HepG2 (cell line): ENCODE measurements at regions not wholly inside any gene's neighbourhood (a gene's known extent, or its start where the extent isn't known, plus 50 kb on each side); places are given as distances from the start of the nearest gene placed in this dataset.

ENCODE experiments used
- ATAC-seq: fragments of 200-7000 bp; cut with Tn5 transposase; 3 replicates; pipeline ENCODE4 v1.9.1; 2020; ENCODE audit warnings: mild to moderate bottlenecking, moderate library complexity
- BruUV-seq: library from RNA; stranded (reverse); fragments of 400-500 nt; replicated peaks from 2 replicates; lab custom pipeline; 2021; lab: Mats Ljungman, UMichigan
- CTCF ChIA-PET: fragments of 300-600 bp; formaldehyde crosslinking; extraction: SDS; loops from one replicate; lab custom pipeline; 2021; ENCODE audit warnings: low total read pairs, inconsistent platforms, low intra/inter-chr PET ratio; lab: Yijun Ruan, JAX
- POLR2A ChIA-PET: fragments of 350-600 bp; sonication (Branson Sonifier 250); formaldehyde crosslinking; loops from one replicate; lab custom pipeline; 2020; ENCODE audit warnings: antibody characterized with exemption, inconsistent platforms; lab: Yijun Ruan, JAX
- DNase-seq: peaks from one replicate; pipeline ENCODE4 v3.0.0-alpha.2; 2015; ENCODE audit warnings: low spot score
- FAIRE-seq: peaks from 3 replicates; lab custom pipeline; 2011; peaks lifted over from hg19 to GRCh38; lab: Jason Lieb, UNC
- H2AFZ ChIP-seq: one replicate; pipeline ENCODE4 v1.6.1; 2011; ENCODE audit warnings: low read length, inconsistent platforms
- H3K27ac ChIP-seq: fragments of 300-600 bp; 3 replicates; pipeline ENCODE4 v1.8.0; 2011; ENCODE audit warnings: mixed run types, mild to moderate bottlenecking, mixed read lengths, low read length, inconsistent platforms; ENCODE audit not compliant: insufficient read depth; ENCODE audit errors: extremely low read length
- H3K27me3 ChIP-seq, 2 experiments: fragments of 200-600 bp in 1 of 2; 2 replicates in 1 of 2; 3 replicates in 1 of 2; pipeline versions ENCODE4 v1.6.0 to v1.8.0; 2011; ENCODE audit warnings: low read length in 2 of 2, mild to moderate bottlenecking in 2 of 2, moderate library complexity in 2 of 2, inconsistent platforms in 1 of 2; ENCODE audit not compliant: insufficient read depth in 2 of 2, control insufficient read depth in 1 of 2
- H3K36me3 ChIP-seq, 2 experiments: fragments of 200-600 bp in 1 of 2; replicated peaks in 1 of 2; 2 replicates in 1 of 2; 3 replicates in 1 of 2; pipeline versions ENCODE4 v1.5.1 to v1.8.0; 2011; ENCODE audit warnings: low read length in 2 of 2, inconsistent platforms in 1 of 2; ENCODE audit not compliant: insufficient read depth in 2 of 2, control insufficient read depth in 1 of 2
- H3K4me1 ChIP-seq: 2 replicates; pipeline ENCODE4 v1.5.1; 2012; ENCODE audit warnings: low read length, inconsistent platforms; ENCODE audit not compliant: insufficient read depth
- H3K4me2 ChIP-seq: 2 replicates; pipeline ENCODE4 v1.6.0; 2011; ENCODE audit warnings: low read depth, low read length, inconsistent platforms
- H3K4me3 ChIP-seq, 3 experiments: fragments of 200-600 bp in 1 of 3; sonication (generic), shearing (Covaris generic) in 1 of 3; replicated peaks in 1 of 3; 2 replicates each; pipeline ENCODE4 v1.5.1; 2011 to 2016; ENCODE audit warnings: low read length in 3 of 3, inconsistent platforms in 2 of 3, low read depth in 2 of 3, mild to moderate bottlenecking in 2 of 3, control low read depth in 1 of 3, mixed read lengths in 1 of 3; ENCODE audit not compliant: insufficient read depth in 1 of 3
- H3K79me2 ChIP-seq: one replicate; pipeline ENCODE4 v1.6.1; 2011; ENCODE audit warnings: low read length, inconsistent platforms; ENCODE audit not compliant: insufficient read depth
- H3K9ac ChIP-seq: 2 replicates; pipeline ENCODE4 v1.6.0; 2011; ENCODE audit warnings: mild to moderate bottlenecking, low read depth, low read length, inconsistent platforms; ENCODE audit not compliant: insufficient read depth
- H3K9me3 ChIP-seq: 2 replicates; pipeline ENCODE4 v1.5.1; 2012; ENCODE audit warnings: mild to moderate bottlenecking, low read length
- H4K20me1 ChIP-seq: 2 replicates; pipeline ENCODE4 v1.6.0; 2011; ENCODE audit warnings: inconsistent platforms, mild to moderate bottlenecking, low read length, moderate library complexity; ENCODE audit not compliant: insufficient read depth
- ARID2 ChIP-seq: sonication (generic); formaldehyde crosslinking; IDR thresholded peaks from 2 replicates; pipeline ENCODE4 v1.8.1; 2022; ENCODE audit warnings: mild to moderate bottlenecking, missing genetic modification reagents, borderline replicate concordance
- IKZF4 ChIP-seq: sonication (generic); formaldehyde crosslinking; IDR thresholded peaks from 2 replicates; pipeline ENCODE4 v1.5.1; 2020; ENCODE audit warnings: borderline replicate concordance, mild to moderate bottlenecking, low read depth, missing genetic modification reagents; ENCODE audit errors: not compliant biosample characterization
- KAT7 ChIP-seq: IDR thresholded peaks from 2 replicates; pipeline ENCODE4 v1.6.1; 2018; ENCODE audit warnings: borderline replicate concordance, missing compliant biosample characterization
- MYNN ChIP-seq: sonication (generic); formaldehyde crosslinking; IDR thresholded peaks from 2 replicates; pipeline ENCODE4 v1.4.0; 2020; ENCODE audit warnings: mild to moderate bottlenecking, low read depth, missing genetic modification reagents
- NAIF1 ChIP-seq: sonication (generic); formaldehyde crosslinking; IDR thresholded peaks from 2 replicates; pipeline ENCODE4 v1.5.0; 2020; ENCODE audit warnings: mild to moderate bottlenecking, missing genetic modification reagents, borderline replicate concordance
- NFIB ChIP-seq: sonication (generic); formaldehyde crosslinking; IDR thresholded peaks from 2 replicates; pipeline ENCODE4 v1.9.0; 2021; ENCODE audit warnings: missing genetic modification reagents, mild to moderate bottlenecking, borderline replicate concordance
- ZNF350 ChIP-seq: sonication (generic); formaldehyde crosslinking; IDR thresholded peaks from 2 replicates; pipeline ENCODE4 v1.4.0; 2020; ENCODE audit warnings: mild to moderate bottlenecking, low read depth, missing genetic modification reagents, borderline replicate concordance
- WGBS: methylation state at CpG from one replicate; pipeline ENCODE4 v1.1.6; 2017; ENCODE audit warnings: low lambda C conversion rate; 5-methylcytosine and 5-hydroxymethylcytosine counted together
- in situ Hi-C: cut with HindIII; loops from 2 replicates; pipeline ENCODE4 v1.10.0; 2017; ENCODE audit warnings: low pct_unique_long_range_greater_than_20kb; ENCODE audit not compliant: extremely low pct_ligation_motif_present
- intact Hi-C: fragments of 100-400 bp; cut with micrococcal nuclease; formaldehyde crosslinking; loops from one replicate; pipeline ENCODE4 v1.10.0; 2022; ENCODE audit not compliant: unreplicated experiment
- TF ChIP-seq, protein P1 (sequence below): sonication (generic); formaldehyde crosslinking; IDR thresholded peaks from 2 replicates; pipeline ENCODE4 v1.8.0; 2022; ENCODE audit warnings: missing genetic modification reagents, mild to moderate bottlenecking, moderate library complexity, borderline replicate concordance
- TF ChIP-seq, protein P2 (sequence below): sonication (generic); formaldehyde crosslinking; IDR thresholded peaks from 2 replicates; pipeline ENCODE4 v1.4.0; 2020; ENCODE audit warnings: missing genetic modification reagents

DNA sequence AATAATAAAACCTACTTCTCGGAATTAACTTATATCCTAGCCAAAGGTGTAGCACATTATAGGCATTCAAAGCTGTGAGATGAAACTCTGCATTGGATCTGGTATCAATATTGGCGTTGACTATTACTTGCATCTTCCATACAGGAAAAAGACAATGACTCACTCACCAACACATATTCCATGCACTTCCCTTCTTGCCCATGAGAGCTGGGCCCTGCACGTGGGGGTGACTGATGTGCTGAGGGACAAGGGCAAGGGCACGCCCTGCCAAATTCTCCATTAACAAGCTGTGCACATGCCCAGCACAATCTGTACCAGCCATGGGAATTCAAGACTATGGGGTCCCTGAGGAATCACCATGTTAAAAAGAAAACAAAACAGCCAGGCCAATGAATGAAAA, 188.1 kb upstream of the PDE1C start:
- Histone ChIP-seq H3K4me1 (no peaks in the 10 kb centered on the region), H3K36me3 (no peaks in the 10 kb centered on the region), H2AFZ (no peak overlapping the region), H3K79me2 (no peaks in the 10 kb centered on the region), H4K20me1 (no peaks in the 10 kb centered on the region), H3K9ac (no peak overlapping the region), H3K9me3 (no peaks in the 10 kb centered on the region), H3K4me2 (no peak overlapping the region), H3K27ac (no peak overlapping the region), H3K4me3 (no peak overlapping the region), H3K27me3 (no peaks in the 10 kb centered on the region; a peak in 1 of 5 replicates)
- 1% methylated on average over 4 of the region's 4 CpGs for WGBS
- POLR2A ChIA-PET: no interaction called here
- no peak for ATAC-seq
- in situ Hi-C loops: no loop called here
- no peak for FAIRE-seq
- TF ChIP-seq NFIB (no peak), IKZF4 (no peak), ZNF350 (CRISPR knock-in tag) (no peak)
- TF ChIP-seq, protein P1, sequence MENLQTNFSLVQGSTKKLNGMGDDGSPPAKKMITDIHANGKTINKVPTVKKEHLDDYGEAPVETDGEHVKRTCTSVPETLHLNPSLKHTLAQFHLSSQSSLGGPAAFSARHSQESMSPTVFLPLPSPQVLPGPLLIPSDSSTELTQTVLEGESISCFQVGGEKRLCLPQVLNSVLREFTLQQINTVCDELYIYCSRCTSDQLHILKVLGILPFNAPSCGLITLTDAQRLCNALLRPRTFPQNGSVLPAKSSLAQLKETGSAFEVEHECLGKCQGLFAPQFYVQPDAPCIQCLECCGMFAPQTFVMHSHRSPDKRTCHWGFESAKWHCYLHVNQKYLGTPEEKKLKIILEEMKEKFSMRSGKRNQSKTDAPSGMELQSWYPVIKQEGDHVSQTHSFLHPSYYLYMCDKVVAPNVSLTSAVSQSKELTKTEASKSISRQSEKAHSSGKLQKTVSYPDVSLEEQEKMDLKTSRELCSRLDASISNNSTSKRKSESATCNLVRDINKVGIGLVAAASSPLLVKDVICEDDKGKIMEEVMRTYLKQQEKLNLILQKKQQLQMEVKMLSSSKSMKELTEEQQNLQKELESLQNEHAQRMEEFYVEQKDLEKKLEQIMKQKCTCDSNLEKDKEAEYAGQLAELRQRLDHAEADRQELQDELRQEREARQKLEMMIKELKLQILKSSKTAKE: no peak
- no TSS peak for BruUV-seq
- DNase-seq: no peak
- CTCF ChIA-PET: no interaction called here
- intact Hi-C loops: no loop called here

DNA sequence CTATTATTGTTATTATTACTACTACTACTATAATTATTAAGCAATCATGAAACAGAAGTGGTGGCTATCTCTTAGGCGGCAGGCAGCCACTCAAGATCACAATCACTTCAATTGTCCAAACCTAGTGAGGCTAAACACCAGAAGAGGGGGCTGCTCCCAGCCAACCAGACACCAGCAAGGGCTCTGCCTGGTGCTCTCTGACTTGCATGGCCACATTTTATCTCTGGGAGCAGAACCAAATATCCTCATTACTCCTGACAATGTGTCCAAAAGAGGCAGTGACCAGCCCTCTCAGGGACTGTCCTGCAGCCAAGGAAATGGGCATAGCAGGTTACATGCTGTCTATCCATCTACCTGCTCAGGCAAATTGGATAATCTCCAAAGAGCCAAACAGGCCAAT, 187.4 kb upstream of the PDE1C start:
- WGBS: 8% methylated on average over 1 of the region's 1 CpG
- CTCF ChIA-PET: no interaction called here
- H3K9me3 ChIP-seq: no peaks in the 10 kb centered on the region
- TF ChIP-seq NAIF1: no peak
- TF ChIP-seq KAT7 (CRISPR knock-in tag): no peak
- TF ChIP-seq, protein P2, sequence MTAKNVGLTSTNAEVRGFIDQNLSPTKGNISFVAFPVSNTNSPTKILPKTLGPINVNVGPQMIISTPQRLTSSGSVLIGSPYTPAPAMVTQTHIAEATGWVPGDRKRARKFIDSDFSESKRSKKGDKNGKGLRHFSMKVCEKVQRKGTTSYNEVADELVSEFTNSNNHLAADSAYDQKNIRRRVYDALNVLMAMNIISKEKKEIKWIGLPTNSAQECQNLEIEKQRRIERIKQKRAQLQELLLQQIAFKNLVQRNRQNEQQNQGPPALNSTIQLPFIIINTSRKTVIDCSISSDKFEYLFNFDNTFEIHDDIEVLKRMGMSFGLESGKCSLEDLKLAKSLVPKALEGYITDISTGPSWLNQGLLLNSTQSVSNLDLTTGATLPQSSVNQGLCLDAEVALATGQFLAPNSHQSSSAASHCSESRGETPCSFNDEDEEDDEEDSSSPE (CRISPR knock-in tag): no peak
- no peak for TF ChIP-seq MYNN
- TF ChIP-seq ARID2 (CRISPR knock-in tag): no peak
- TF ChIP-seq, all 625 proteins: peak for 0
- no peak overlapping the region for H3K9ac ChIP-seq
- H3K36me3 ChIP-seq: no peaks in the 10 kb centered on the region
- in situ Hi-C loops: no loop called here
- no peak overlapping the region for H2AFZ ChIP-seq
- H3K79me2 ChIP-seq: no peaks in the 10 kb centered on the region
- H3K4me3 ChIP-seq: no peak overlapping the region
- H3K4me2 ChIP-seq: no peak overlapping the region
- ATAC-seq: no peak
- intact Hi-C loops: no loop called here
- no peak overlapping the region for H3K27ac ChIP-seq
- no peaks in the 10 kb centered on the region for H3K4me1 ChIP-seq
- POLR2A ChIA-PET: no interaction called here
- H4K20me1 ChIP-seq: no peaks in the 10 kb centered on the region
- no peak for FAIRE-seq
- no TSS peak for BruUV-seq
- no peak for DNase-seq
- H3K27me3 ChIP-seq: no peaks in the 10 kb centered on the region; a peak in 1 of 5 replicates
